Activated naive CD4-positive, alpha-beta T cell treated with anti-CD3 and anti-CD28 coated beads, Interleukin-2, amount 50 U/mL, for 24 hours (primary cell): ENCODE measurements at regions not wholly inside any gene's neighbourhood (a gene's known extent, or its start where the extent isn't known, plus 50 kb on each side); places are given as distances from the start of the nearest gene placed in this dataset.
"Not testable (repeated sequence)": the region's sequence is repeated elsewhere in the genome, so short reads cannot be mapped to it uniquely, and the experiment has no call there.

Experiments used
- H3K27ac Mint-ChIP-seq: one replicate; pipeline ENCODE4 v1.8.0; 2021; ENCODE audit warnings: mild to moderate bottlenecking, mixed read lengths
- H3K27me3 Mint-ChIP-seq: one replicate; pipeline ENCODE4 v1.8.0; 2021; ENCODE audit warnings: mixed read lengths
- H3K36me3 Mint-ChIP-seq: one replicate; pipeline ENCODE4 v1.8.0; 2021; ENCODE audit warnings: mixed read lengths
- H3K4me1 Mint-ChIP-seq: one replicate; pipeline ENCODE4 v1.8.0; 2021; ENCODE audit warnings: mixed read lengths
- H3K4me3 Mint-ChIP-seq: one replicate; pipeline ENCODE4 v1.8.0; 2021; ENCODE audit warnings: mild to moderate bottlenecking, mixed read lengths
- H3K9me3 Mint-ChIP-seq: one replicate; pipeline ENCODE4 v1.8.0; 2021; ENCODE audit warnings: mixed read lengths

- Mint-ChIP-seq H3K36me3 (no peaks in the 10 kb centered on the region), H3K9me3 (peaks cover 5% of the 10 kb centered on the region), H3K27ac (no peak overlapping the region), H3K4me3 (no peak overlapping the region), H3K4me1 (no peaks in the 10 kb centered on the region), H3K27me3 (no peaks in the 10 kb centered on the region)
Observed at GRCh38 chr13:69649063-69649392, 458.6 kb upstream of the ATXN8OS start.

DNA sequence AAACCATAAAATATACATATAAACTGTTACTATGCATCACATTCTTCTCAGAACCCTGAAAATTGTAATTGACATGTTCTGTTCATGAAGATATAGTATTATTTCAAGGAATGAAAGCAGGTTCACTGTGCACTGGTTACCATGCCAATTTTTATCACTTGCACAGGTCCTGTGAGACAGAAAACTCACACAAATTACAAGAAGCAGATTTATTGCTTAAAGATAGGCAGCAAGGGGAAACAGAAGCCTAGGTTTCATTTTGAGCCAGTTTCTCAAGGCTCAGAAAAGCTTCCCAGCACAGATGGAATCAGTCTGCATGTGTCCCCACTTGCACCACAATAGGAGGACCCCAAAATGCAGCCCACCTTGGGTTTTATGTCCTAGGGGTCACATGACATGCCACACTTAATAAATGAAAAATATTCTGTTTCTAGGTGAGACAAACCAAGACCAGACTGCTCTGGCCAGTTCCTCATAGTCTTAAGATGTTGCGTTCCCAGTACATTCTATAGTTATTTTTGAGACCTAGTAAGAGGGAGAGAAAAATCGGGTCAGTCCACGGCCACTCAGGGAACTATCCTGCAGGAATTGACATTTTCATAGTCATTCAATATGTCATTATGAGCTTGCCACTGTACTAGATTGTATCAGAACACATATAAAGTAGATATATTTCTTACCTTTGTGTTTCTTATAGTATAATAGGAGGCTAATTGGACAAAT is 459.1 kb upstream of the ATXN8OS start:
- Mint-ChIP-seq H3K27ac (no peak overlapping the region), H3K9me3 (peaks cover 5% of the 10 kb centered on the region), H3K4me1 (no peaks in the 10 kb centered on the region), H3K27me3 (no peaks in the 10 kb centered on the region), H3K36me3 (no peaks in the 10 kb centered on the region), H3K4me3 (no peak overlapping the region)

DNA sequence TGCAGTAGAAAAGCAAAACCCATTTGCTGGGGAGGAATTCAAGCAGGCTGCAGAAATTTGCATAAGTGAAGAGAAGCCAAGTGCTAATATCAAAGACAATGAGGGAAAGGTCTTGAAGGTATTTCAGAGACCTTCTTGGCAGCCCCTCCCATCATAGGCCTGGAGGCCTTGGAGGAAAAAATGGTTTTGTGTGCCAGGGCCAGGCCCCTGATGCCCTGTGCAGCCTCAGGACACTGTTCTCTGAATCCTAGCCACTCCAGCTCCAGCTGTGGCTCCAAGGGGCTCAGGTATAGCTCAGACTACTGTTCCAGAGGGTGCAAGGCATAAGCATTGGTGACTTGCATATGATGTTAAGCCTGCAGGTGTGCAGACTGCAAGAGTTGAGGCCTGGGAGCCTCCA is 463.2 kb upstream of the ATXN8OS start:
- H3K9me3 Mint-ChIP-seq: peaks cover under 1% of the 10 kb centered on the region
- H3K27me3 Mint-ChIP-seq: no peaks in the 10 kb centered on the region
- H3K4me3 Mint-ChIP-seq: no peak overlapping the region
- H3K36me3 Mint-ChIP-seq: no peaks in the 10 kb centered on the region
- H3K4me1 Mint-ChIP-seq: no peaks in the 10 kb centered on the region
- no peak overlapping the region for H3K27ac Mint-ChIP-seq

DNA sequence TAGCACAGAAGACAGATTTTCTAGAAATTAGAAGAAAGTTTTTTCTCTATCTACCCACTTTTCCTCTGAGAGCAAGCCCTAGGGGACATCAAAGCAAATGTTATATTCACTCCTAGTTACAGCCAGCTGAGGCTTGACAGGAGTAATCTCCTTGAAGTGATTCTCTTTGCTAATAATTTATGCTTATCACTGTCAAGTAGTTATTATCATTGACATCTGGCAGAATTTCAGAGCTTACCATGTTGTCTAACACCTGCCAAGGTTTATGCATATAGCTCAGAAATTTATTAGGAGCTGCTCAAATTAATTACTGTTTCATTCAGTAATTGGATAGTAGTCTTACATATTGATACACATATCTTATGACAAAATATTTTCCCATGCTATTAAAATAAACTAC is 465.9 kb upstream of the ATXN8OS start:
- Mint-ChIP-seq H3K27me3 (no peaks in the 10 kb centered on the region), H3K36me3 (no peaks in the 10 kb centered on the region), H3K4me1 (no peaks in the 10 kb centered on the region), H3K4me3 (no peak overlapping the region), H3K27ac (no peak overlapping the region), H3K9me3 (no peaks in the 10 kb centered on the region)

- Mint-ChIP-seq H3K27me3 (no peaks in the 10 kb centered on the region), H3K4me1 (no peaks in the 10 kb centered on the region), H3K36me3 (no peaks in the 10 kb centered on the region), H3K9me3 (peaks cover 17% of the 10 kb centered on the region), H3K4me3 (no peak overlapping the region), H3K27ac (no peak overlapping the region)
Observed at GRCh38 chr13:69633044-69633443, 474.6 kb upstream of the ATXN8OS start.

- no peaks in the 10 kb centered on the region for H3K36me3 Mint-ChIP-seq
- H3K27ac Mint-ChIP-seq: no peak overlapping the region
- no peak overlapping the region for H3K4me3 Mint-ChIP-seq
- H3K27me3 Mint-ChIP-seq: no peaks in the 10 kb centered on the region
- peaks cover 10% of the 10 kb centered on the region for H3K9me3 Mint-ChIP-seq
- no peaks in the 10 kb centered on the region for H3K4me1 Mint-ChIP-seq
Observed at GRCh38 chr13:69623973-69624372, 483.7 kb upstream of the ATXN8OS start.

GRCh38 chr13:69619651-69620050 is 488.0 kb upstream of the ATXN8OS start:
- Mint-ChIP-seq H3K4me3 (no peak overlapping the region), H3K27ac (no peak overlapping the region), H3K36me3 (no peaks in the 10 kb centered on the region), H3K4me1 (no peaks in the 10 kb centered on the region), H3K9me3 (peaks cover 6% of the 10 kb centered on the region), H3K27me3 (no peaks in the 10 kb centered on the region)

GRCh38 chr13:69618838-69619237 is 488.8 kb upstream of the ATXN8OS start:
- Mint-ChIP-seq H3K36me3 (no peaks in the 10 kb centered on the region), H3K27ac (no peak overlapping the region), H3K4me1 (no peaks in the 10 kb centered on the region), H3K9me3 (peaks cover 13% of the 10 kb centered on the region), H3K27me3 (no peaks in the 10 kb centered on the region), H3K4me3 (no peak overlapping the region)

DNA sequence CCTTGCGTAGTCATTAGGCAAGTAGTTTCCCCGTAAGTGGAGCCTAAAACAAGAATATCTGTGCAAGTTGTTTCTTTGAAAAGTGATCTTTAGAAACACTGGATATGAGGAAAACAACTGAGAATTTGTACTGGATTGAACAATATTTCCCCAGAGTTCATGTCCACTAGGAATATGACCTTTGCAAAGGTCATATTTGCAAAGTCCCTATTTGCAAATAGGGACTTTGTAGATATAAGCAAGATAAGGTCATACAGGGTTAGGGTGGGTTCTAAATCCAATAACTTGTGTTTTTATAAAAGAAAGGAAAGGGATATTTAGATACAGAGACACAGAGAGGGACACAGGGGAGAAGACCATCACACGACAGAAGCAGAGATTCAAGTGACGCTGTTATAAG is 489.2 kb upstream of the ATXN8OS start:
- no peaks in the 10 kb centered on the region for H3K4me1 Mint-ChIP-seq
- no peaks in the 10 kb centered on the region for H3K36me3 Mint-ChIP-seq
- H3K27ac Mint-ChIP-seq: no peak overlapping the region
- H3K4me3 Mint-ChIP-seq: no peak overlapping the region
- H3K27me3 Mint-ChIP-seq: no peaks in the 10 kb centered on the region
- H3K9me3 Mint-ChIP-seq: peaks cover 13% of the 10 kb centered on the region

DNA sequence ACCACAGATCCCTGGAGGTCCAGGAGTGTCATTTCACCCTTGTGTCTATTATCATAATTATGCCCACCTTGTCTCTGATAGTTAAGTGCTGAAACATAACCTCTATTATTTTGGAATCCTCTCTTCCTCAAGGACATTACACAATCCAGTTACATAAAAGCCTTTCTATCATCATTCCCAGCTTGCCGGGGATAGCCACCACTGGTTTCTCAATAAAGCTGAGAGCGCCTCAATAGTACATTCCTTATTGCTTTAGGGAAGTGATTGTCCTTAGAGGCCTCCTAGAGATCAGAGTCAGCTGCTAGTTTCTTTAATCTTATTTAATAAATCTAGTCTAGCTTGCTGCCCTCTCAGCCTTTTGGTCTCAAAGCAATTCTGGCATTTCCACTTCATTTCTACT is 490.0 kb upstream of the ATXN8OS start:
- H3K36me3 Mint-ChIP-seq: no peaks in the 10 kb centered on the region
- no peak overlapping the region for H3K4me3 Mint-ChIP-seq
- no peaks in the 10 kb centered on the region for H3K27me3 Mint-ChIP-seq
- no peak overlapping the region for H3K27ac Mint-ChIP-seq
- H3K4me1 Mint-ChIP-seq: no peaks in the 10 kb centered on the region
- H3K9me3 Mint-ChIP-seq: peaks cover 13% of the 10 kb centered on the region

DNA sequence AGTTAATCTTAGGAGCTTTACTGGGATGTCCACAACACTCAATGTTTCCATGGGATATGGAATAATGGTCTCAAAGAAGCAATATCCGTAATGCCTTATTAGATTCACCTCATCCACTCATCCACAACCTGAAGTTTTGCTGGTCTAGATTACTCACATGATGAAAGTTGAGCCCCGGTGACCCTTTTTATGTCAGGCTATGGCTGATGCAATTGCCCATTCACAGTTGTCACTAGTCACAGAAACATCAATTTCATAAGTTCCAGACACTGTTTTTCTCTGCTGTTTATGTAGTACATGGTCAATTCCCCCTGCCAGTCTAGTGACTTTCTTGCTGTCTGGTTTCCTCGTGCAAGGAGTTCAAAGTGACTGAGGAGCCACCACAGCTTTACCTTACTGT is 491.2 kb upstream of the ATXN8OS start:
- Mint-ChIP-seq H3K4me3 (no peak overlapping the region), H3K9me3 (peaks cover 13% of the 10 kb centered on the region), H3K27me3 (no peaks in the 10 kb centered on the region), H3K4me1 (no peaks in the 10 kb centered on the region), H3K36me3 (no peaks in the 10 kb centered on the region), H3K27ac (no peak overlapping the region)

DNA sequence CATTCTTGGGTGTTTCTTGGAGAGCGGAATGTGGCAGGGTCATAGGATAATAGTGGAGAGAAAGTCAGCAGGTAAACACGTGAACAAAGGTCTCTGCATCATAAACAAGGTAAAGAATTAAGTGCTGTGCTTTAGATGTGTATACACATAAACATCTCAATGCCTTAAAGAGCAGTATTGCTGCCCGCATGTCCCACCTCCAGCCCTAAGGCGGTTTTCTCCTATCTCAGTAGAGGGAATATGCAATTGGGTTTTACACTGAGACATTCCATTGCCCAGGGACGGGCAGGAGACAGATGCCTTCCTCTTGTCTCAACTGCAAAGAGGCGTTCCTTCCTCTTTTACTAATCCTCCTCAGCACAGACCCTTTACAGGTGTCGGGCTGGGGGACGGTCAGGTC is 492.6 kb upstream of the ATXN8OS start:
- H3K9me3 Mint-ChIP-seq: peaks cover 17% of the 10 kb centered on the region
- not testable (repeated sequence) for H3K4me1 Mint-ChIP-seq, H3K36me3 Mint-ChIP-seq, H3K27me3 Mint-ChIP-seq, H3K4me3 Mint-ChIP-seq, H3K27ac Mint-ChIP-seq

DNA sequence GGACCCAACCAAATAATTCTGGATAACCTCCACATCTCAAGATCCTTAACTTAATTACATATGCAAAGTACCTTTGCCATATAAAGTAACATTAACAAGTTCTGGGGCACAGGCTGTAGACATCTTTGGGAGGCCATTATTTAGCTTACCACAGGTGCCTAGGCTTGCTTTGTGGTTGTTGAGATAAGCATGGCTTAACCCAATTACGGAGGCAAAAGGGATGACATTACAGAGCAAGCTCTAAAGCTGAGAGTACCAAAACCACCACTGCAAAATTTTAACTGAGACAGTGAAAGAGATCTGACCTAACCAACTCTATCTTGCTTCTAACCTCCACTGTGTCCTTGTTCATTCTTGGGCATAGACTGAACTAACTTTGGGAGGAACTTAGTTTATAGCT is 502.9 kb upstream of the ATXN8OS start:
- H3K27ac Mint-ChIP-seq: no peak overlapping the region
- no peaks in the 10 kb centered on the region for H3K27me3 Mint-ChIP-seq
- H3K4me3 Mint-ChIP-seq: no peak overlapping the region
- H3K4me1 Mint-ChIP-seq: no peaks in the 10 kb centered on the region
- H3K36me3 Mint-ChIP-seq: peaks cover 2% of the 10 kb centered on the region
- peaks cover 9% of the 10 kb centered on the region for H3K9me3 Mint-ChIP-seq

DNA sequence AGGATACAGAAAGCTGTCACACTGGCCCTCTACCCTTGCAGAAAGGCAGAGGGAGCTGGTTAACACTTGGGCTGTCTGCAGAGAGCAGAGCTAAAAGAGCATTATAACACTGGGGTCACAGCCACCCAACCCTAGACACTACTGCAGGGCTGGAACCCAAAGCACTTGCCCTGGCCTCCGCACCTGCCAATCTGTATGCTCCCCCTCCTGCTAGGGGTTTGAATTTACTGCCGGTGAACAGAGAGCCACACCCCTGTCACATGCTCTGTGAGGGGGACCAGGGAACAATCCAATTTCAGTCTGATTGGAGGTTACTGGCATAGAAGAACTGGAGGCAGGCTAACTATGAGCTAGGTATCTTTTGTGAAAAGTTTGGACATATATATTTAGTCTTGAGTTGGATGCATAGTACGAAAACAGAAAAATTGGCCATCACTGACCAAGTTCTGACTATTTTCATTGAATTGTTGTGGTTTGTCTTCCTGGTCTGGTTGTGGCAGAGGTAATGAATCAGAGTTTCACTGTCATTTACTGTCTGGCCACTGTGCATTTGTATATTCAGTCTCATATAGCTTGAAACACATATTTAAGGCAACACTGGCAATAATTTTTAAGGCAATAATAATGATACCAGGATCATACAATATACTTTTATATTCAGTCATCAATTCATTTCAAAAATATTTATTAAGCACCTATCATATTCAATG is 504.3 kb upstream of the ATXN8OS start:
- Mint-ChIP-seq H3K4me3 (no peak overlapping the region), H3K27ac (no peak overlapping the region), H3K9me3 (peaks cover 9% of the 10 kb centered on the region), H3K36me3 (peaks cover 2% of the 10 kb centered on the region), H3K27me3 (no peaks in the 10 kb centered on the region), H3K4me1 (no peaks in the 10 kb centered on the region)

GRCh38 chr13:69601661-69602060 is 506.0 kb upstream of the ATXN8OS start:
- Mint-ChIP-seq H3K36me3 (peaks cover 2% of the 10 kb centered on the region), H3K4me1 (no peaks in the 10 kb centered on the region)

DNA sequence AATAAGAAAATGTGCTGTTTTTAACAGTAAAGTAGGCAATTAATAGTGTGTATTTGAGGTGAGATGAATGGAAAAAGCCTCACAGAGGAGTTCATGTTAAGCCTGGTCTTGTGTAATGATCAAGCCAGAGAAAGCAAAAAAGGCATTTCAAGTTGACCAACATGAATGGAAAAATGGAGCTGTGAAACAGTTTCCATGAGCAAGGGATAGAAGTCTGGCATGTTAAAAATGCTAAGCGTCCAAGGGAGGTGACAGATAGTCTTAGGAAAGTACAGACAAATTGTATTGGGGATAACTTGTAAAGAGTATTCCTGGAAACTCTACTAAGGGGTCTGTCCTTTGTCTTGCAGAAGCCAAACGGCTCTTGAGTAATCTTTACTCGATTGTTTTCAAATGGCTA is 506.8 kb upstream of the ATXN8OS start:
- Mint-ChIP-seq H3K27ac (no peak overlapping the region), H3K4me1 (no peaks in the 10 kb centered on the region), H3K36me3 (peaks cover 2% of the 10 kb centered on the region), H3K27me3 (no peaks in the 10 kb centered on the region), H3K9me3 (peaks cover 9% of the 10 kb centered on the region), H3K4me3 (no peak overlapping the region)

More at GRCh38 chr13:69601661-69602060, 506.0 kb upstream of the ATXN8OS start:
- H3K4me3 Mint-ChIP-seq: no peak overlapping the region
- peaks cover 9% of the 10 kb centered on the region for H3K9me3 Mint-ChIP-seq
- H3K27ac Mint-ChIP-seq: no peak overlapping the region
- H3K27me3 Mint-ChIP-seq: no peaks in the 10 kb centered on the region

- Mint-ChIP-seq H3K27ac (no peak overlapping the region), H3K9me3 (peaks cover 8% of the 10 kb centered on the region), H3K27me3 (no peaks in the 10 kb centered on the region)
Observed at GRCh38 chr13:69597088-69597487, 510.5 kb upstream of the ATXN8OS start.

More at GRCh38 chr13:69597088-69597487, 510.5 kb upstream of the ATXN8OS start:
- H3K4me1 Mint-ChIP-seq: no peaks in the 10 kb centered on the region
- H3K36me3 Mint-ChIP-seq: no peaks in the 10 kb centered on the region
- H3K4me3 Mint-ChIP-seq: no peak overlapping the region
